EH (cell line): ENCODE measurements at regions not wholly inside any gene's neighbourhood (a gene's known extent, or its start where the extent isn't known, plus 50 kb on each side); places are given as distances from the start of the nearest gene placed in this dataset.

Experiments used
- DNase-seq: peaks from one replicate; pipeline ENCODE4 v3.0.0-alpha.2; 2015; ENCODE audit warnings: low read depth

GRCh38 chr3:17795280-17795679 lies 52.8 kb upstream of the TBC1D5 start:
- DNase-seq = no peak

DNA sequence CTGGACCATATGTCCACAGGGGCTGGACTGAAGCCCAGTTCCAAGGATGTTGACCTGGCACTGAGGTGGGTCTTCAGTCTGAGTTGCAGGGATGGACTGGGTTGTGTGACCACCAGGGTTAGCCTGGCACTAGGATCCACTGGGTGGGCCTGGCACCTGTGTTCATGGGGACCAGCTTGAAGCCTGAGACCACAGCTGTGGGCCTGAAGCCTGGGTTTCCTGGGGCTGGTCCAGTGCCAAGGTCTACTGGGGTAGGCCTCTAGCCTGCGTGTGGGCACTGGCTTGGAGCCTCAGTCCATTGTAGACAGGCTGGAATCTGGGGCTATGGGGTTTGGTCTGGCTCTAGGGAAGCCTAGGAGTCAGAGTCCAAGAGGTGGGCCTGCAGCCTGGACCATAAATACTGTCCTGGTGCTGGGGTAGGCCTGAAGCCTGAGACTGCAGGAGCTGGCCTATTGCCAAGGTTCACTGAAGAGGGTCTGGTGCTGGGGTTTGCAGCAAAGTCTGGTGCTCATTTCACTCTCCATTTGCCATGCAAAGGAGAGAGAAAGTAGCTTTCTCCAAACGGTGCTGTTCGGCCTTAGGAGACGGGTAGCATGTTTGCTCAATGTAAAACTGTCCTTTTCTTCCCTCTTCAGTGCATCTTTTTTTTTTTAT lies 51.2 kb upstream of the TBC1D5 start:
- no peak for DNase-seq
